Neural cell (in vitro differentiated cells): ENCODE measurements at regions not wholly inside any gene's neighbourhood (a gene's known extent, or its start where the extent isn't known, plus 50 kb on each side); places are given as distances from the start of the nearest gene placed in this dataset.

Source experiments
- H2AFZ ChIP-seq: fragments of 200-600, 300-800 bp; sonication (generic), shearing (Covaris generic); 2 replicates; pipeline ENCODE4 v1.6.0; 2014; ENCODE audit warnings: low read depth, mild to moderate bottlenecking, antibody characterized with exemption, low read length, moderate library complexity
- H3F3A ChIP-seq: fragments of 200-600 bp; shearing (Covaris generic); 2 replicates; pipeline ENCODE4 v1.6.1; 2016; ENCODE audit warnings: mild to moderate bottlenecking, moderate library complexity, mixed read lengths, antibody characterized with exemption, low read length; ENCODE audit not compliant: insufficient read depth, poor library complexity, severe bottlenecking
- H3K27ac ChIP-seq: fragments of 200-600, 300-800 bp; sonication (generic), shearing (Covaris generic); 2 replicates; pipeline ENCODE4 v1.5.1; 2014; ENCODE audit warnings: mild to moderate bottlenecking, low read length, moderate library complexity
- H3K27me3 ChIP-seq: fragments of 300-800, 200-600 bp; sonication (generic), shearing (Covaris generic); 2 replicates; pipeline ENCODE4 v1.6.0; 2014; ENCODE audit warnings: mild to moderate bottlenecking, low read depth, low read length, moderate library complexity; ENCODE audit not compliant: insufficient read depth
- H3K36me3 ChIP-seq: fragments of 300-800, 200-600 bp; sonication (generic), shearing (Covaris generic); 2 replicates; pipeline ENCODE4 v1.5.1; 2014; ENCODE audit warnings: mild to moderate bottlenecking, antibody characterized with exemption, low read length, moderate library complexity; ENCODE audit not compliant: insufficient read depth
- H3K4me2 ChIP-seq: fragments of 300-800, 200-600 bp; sonication (generic), shearing (Covaris generic); 2 replicates; pipeline ENCODE4 v1.6.0; 2014; ENCODE audit warnings: mild to moderate bottlenecking, low read length
- H3K4me3 ChIP-seq: fragments of 300-800, 200-600 bp; sonication (generic), shearing (Covaris generic); 2 replicates; pipeline ENCODE4 v1.5.1; 2014; ENCODE audit warnings: mild to moderate bottlenecking, low read length, moderate library complexity
- H3K79me2 ChIP-seq: fragments of 200-600 bp; shearing (Covaris generic); replicated peaks from 2 replicates; pipeline ENCODE4 v1.6.0; 2014; ENCODE audit warnings: mild to moderate bottlenecking, low read length, moderate library complexity; ENCODE audit not compliant: insufficient read depth
- H3K9ac ChIP-seq: fragments of 300-800, 200-600 bp; sonication (generic), shearing (Covaris generic); 2 replicates; pipeline ENCODE4 v1.6.1; 2016; ENCODE audit warnings: mild to moderate bottlenecking, low read length, mixed read lengths
- H3K9me2 ChIP-seq: fragments of 200-600 bp; shearing (Covaris generic); 2 replicates; pipeline ENCODE4 v1.6.1; 2016; ENCODE audit warnings: mild to moderate bottlenecking, low read length, mixed read lengths; ENCODE audit not compliant: insufficient read depth
- H3K9me3 ChIP-seq: fragments of 200-600, 300-800 bp; sonication (generic), shearing (Covaris generic); 2 replicates; pipeline ENCODE4 v1.6.1; 2016; ENCODE audit warnings: mild to moderate bottlenecking, mixed run types, low read length, moderate library complexity, mixed read lengths
- H4K20me1 ChIP-seq: fragments of 200-600 bp; shearing (Covaris generic); 2 replicates; pipeline ENCODE4 v1.6.1; 2016; ENCODE audit warnings: mild to moderate bottlenecking, mixed run types; ENCODE audit not compliant: insufficient read depth
- CTCF ChIP-seq: fragments of 450-650 bp; IDR thresholded peaks from 2 replicates; pipeline ENCODE4 v1.5.1; 2014; ENCODE audit warnings: antibody characterized with exemption, mild to moderate bottlenecking, moderate library complexity; ENCODE audit not compliant: poor library complexity, severe bottlenecking
- EP300 ChIP-seq: fragments of 450-650 bp; conservative IDR thresholded peaks from 2 replicates; pipeline ENCODE4 v1.6.1; 2014; ENCODE audit warnings: antibody characterized with exemption, mild to moderate bottlenecking, moderate library complexity; ENCODE audit not compliant: poor library complexity, severe bottlenecking
- EZH2 ChIP-seq: fragments of 200-600, 300-800 bp; shearing (Covaris generic), sonication (generic); IDR thresholded peaks from 2 replicates; pipeline ENCODE4 v1.6.1; 2014; ENCODE audit warnings: antibody characterized with exemption, low read length, borderline replicate concordance, mild to moderate bottlenecking; ENCODE audit not compliant: insufficient read depth, poor library complexity, severe bottlenecking
- MXI1 ChIP-seq: fragments of 450-650 bp; conservative IDR thresholded peaks from 2 replicates; pipeline ENCODE4 v1.6.1; 2014; ENCODE audit warnings: antibody characterized with exemption, mild to moderate bottlenecking; ENCODE audit not compliant: poor library complexity, severe bottlenecking
- POLR2AphosphoS5 ChIP-seq: IDR thresholded peaks from 2 replicates; pipeline ENCODE4 v1.6.1; 2012
- RAD21 ChIP-seq: fragments of 450-650 bp; conservative IDR thresholded peaks from 2 replicates; pipeline ENCODE4 v1.6.1; 2014; ENCODE audit warnings: antibody characterized with exemption, mild to moderate bottlenecking, moderate library complexity
- REST ChIP-seq: IDR thresholded peaks from 2 replicates; pipeline ENCODE4 v1.6.1; 2012; ENCODE audit warnings: borderline replicate concordance
- SMC3 ChIP-seq: fragments of 450-650 bp; conservative IDR thresholded peaks from 2 replicates; pipeline ENCODE4 v1.6.1; 2014; ENCODE audit warnings: antibody characterized with exemption, mild to moderate bottlenecking, moderate library complexity; ENCODE audit not compliant: poor library complexity
- TAF1 ChIP-seq: IDR thresholded peaks from 2 replicates; pipeline ENCODE4 v1.6.1; 2012; ENCODE audit warnings: low read depth

- no peaks in the 10 kb centered on the region for H4K20me1 ChIP-seq
- H3K36me3 ChIP-seq = no peaks in the 10 kb centered on the region
These were observed 158.1 kb upstream of the IER5L start for GRCh38 chr9:129336130-129336528.

GRCh38 chr9:129335464-129336129 lies 157.5 kb upstream of the IER5L start:
- Histone ChIP-seq H3K36me3 (no peaks in the 10 kb centered on the region), H3K4me2 (no peak overlapping the region), H2AFZ (no peak overlapping the region), H3K9me3 (no peaks in the 10 kb centered on the region), H3K9me2 (no peaks in the 10 kb centered on the region), H3K79me2 (no peaks in the 10 kb centered on the region), H3K27me3 (no peaks in the 10 kb centered on the region), H3K27ac (no peak overlapping the region), H3F3A (no peaks in the 10 kb centered on the region), H4K20me1 (no peaks in the 10 kb centered on the region), H3K4me3 (no peak overlapping the region), H3K9ac (no peak overlapping the region)
- no peak for TF ChIP-seq POLR2AphosphoS5
- no peak for TF ChIP-seq RAD21
- TF ChIP-seq REST = no peak
- no peak for TF ChIP-seq CTCF
- TF ChIP-seq EZH2 = no peak

More at GRCh38 chr9:129336130-129336528, 158.1 kb upstream of the IER5L start:
- H2AFZ ChIP-seq = no peak overlapping the region
- peak overlapping the region; percentile 55 for H3K9ac ChIP-seq
- no peaks in the 10 kb centered on the region for H3K27me3 ChIP-seq
- peak overlapping the region; percentile 63 for H3K27ac ChIP-seq
- no peaks in the 10 kb centered on the region for H3K9me2 ChIP-seq
- H3K9me3 ChIP-seq = no peaks in the 10 kb centered on the region
- no peaks in the 10 kb centered on the region for H3K79me2 ChIP-seq
- no peak overlapping the region for H3K4me2 ChIP-seq
- TF ChIP-seq EP300 (no peak), TAF1 (no peak), EZH2 (no peak), REST (no peak), RAD21 (no peak), SMC3 (no peak), POLR2AphosphoS5 (no peak), MXI1 (no peak), CTCF (no peak)
- H3K4me3 ChIP-seq = peak overlapping the region; percentile 53
- no peaks in the 10 kb centered on the region for H3F3A ChIP-seq
